NCI-H2107 (cell line): ENCODE measurements at regions not wholly inside any gene's neighbourhood (a gene's known extent, or its start where the extent isn't known, plus 50 kb on each side); places are given as distances from the start of the nearest gene placed in this dataset.

Source experiments
- DNase-seq: peaks from one replicate; lab custom pipeline; 2025; lab: John Stamatoyannopoulos, UW

- DNase-seq: no peak
Observed at GRCh38 chr11:121741761-121742361, 289.1 kb upstream of the SORL1-AS1 start.

GRCh38 chr11:121741351-121741760, 288.6 kb upstream of the SORL1-AS1 start:
- DNase-seq: no peak

DNA sequence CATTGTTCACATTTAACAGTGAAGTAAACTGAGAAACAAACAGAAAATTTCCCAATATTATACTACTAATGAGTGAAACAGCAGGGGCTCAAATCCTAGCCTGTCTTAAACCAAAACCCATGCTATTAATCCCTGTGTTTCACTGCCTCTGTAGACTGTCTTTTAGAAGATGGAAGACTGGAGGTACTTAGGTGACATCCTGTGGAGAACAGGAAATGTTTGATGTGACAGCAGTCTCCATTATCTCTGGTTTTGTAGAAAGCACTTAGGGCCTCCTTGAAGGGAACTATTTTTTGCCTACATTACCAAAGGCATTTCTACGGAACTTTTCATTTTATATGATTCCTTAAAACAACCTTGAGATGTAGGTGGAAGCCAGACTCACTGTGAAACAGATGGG, 288.1 kb upstream of the SORL1-AS1 start:
- no peak for DNase-seq

DNA sequence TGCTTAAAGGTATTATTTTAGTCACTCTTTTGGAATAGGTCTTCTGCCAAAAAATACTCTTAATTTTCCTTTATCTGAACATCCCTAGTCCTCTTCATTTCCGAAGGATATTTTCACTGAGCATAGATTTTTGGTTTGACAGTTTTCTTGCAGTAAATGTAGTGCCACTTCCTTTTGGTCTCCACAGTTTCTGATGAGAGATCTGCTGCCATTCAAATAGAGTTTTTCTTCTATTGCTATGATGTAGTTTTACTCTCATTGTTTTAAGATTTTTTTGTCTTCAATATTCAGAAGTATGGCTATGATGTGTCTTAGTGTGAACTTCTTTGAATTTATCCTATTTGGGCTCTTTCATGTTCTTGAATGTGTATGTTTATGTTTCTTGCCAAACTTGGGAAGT, 281.1 kb upstream of the SORL1-AS1 start:
- DNase-seq: no peak

DNA sequence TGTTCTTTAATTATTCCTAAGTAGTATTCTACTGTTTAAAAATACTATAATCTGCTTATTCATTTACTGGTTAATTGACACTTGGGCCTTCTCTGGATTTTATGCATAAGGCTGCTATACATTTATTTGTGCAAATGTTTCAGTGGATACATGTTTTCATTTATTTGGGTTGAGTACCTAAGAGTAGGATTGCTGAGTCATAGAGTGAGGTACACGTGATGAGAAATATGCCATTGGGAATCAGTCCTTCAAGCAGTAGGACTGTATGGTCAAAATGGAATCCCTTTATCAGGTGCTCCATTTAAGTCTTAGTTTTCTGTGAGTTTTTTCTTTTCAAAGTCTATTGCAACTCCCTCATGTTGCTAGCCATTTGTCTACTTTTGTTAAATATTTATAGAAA, 275.2 kb upstream of the SORL1-AS1 start:
- no peak for DNase-seq

DNA sequence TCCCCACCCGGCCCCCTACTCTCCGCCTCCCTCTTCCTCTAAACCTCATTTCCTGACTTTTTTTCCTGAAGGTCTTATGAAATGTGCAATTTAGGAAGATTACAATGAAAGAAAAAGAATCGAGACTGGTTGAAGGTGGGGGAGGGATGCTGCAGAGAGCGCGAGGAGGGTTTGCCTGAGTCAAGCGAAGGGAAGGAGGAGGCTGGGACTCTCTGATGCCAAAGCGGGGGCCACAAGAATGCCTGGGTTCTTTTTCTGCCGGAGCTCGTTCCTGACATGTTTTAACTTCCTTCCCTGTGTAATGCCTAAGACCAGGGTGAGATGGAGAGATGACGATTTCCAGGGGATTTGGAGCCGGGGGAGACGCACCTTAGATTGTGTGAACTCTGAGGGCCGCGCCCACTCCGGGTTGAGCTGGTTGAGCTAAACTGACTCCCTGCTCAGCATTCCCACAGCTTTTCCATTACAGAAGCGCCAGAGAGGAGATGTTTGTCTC, 270.5 kb upstream of the SORL1-AS1 start:
- DNase-seq: no peak

DNA sequence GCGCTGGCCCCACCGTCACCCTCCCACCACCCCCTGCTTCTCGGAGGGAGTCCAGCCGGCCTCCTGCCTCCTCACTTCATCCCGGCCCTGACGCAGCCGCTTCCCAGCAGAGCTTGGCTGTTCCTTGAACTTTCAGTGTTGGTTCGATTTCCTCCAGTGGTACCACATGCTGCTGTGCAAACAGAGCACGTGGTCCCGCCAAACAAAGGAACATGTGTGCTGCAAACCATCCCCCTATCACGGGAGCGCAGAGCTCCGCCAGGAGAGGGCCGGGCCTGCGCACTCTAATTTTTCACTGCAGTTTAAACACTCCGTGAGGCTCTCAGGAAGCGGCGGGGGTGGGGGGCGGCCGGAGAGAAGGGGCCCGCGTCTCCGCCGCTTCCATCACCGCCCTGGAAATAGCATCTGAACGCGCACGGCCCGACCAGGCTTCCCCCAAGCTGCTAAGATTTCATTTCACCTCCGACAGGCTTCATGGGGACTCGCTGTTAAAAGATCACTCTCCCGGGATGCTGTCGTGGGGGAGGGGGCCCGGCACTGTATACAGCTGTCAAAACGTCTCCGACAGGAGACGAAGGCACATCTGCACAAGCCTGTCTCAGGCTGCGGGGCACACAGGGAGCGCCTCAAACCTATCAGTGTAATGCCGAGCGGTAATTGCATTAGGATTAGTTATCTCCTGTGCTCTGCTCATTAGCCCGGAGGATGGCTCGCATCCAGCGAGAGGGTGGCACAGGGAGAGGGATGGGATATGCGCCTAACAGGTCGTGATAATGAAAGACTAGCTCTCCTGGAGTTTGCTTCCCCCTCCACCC, 269.9 kb upstream of the SORL1-AS1 start:
- DNase-seq: peak; percentile 14

- DNase-seq: no peak
Observed at GRCh38 chr11:121721961-121722360, 269.2 kb upstream of the SORL1-AS1 start.

DNA sequence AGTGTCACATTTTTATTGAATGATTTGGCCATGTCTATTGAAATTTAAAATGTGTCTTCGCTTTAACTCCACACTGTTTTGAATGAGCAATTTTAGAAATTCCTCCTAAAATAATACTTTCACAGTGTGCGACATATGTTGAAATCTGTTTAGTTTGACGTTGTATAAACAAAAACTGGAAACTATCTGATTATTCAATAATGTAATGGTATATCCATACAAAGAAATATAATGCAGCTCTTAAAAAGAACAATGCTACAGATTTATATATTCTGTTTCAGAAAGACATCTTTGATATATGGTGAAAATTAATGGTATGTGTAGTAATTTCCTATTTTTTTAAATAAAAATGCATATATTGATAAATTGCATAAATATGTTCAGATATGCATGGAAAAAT, 268.7 kb upstream of the SORL1-AS1 start:
- no peak for DNase-seq

- no peak for DNase-seq
Observed at GRCh38 chr11:121717296-121717695, 264.5 kb upstream of the SORL1-AS1 start.

DNA sequence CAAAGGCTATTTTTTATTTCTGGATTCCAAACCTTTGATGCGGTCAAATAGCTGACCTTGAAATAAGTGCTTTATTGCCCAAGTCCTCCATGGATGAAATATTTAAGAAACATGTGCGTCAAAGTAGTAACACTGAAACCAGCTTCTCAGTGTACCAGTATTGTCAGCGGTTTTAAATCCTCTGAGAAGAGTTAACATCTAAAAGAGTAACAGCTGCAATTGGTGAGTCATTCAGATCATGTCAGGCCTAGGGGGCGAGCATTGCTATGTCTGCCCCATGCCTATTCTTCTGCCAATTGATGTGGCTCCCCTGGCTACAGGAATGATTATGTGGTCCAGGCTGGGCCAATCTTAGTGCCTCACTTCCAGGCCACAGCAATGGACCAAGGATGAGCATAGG, 263.3 kb upstream of the SORL1-AS1 start:
- DNase-seq: no peak

DNA sequence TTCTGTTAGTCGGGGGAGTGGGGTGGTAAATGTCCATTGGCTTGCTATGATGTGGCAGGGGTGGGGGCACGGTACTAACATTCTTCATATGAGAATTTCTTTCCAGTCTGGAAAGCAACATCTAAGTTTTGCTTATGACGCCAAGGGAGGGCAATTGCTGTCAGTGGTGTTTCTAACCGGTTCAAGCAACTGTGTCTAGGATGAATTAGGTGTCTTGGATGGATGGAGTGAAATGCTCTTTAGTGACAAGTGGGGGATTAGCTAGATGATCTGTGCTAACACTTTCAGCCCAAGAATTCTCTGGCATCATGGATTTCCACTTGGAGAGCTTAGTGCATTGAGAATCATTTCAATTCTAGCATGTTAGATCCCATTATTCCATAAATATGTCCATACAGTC, 262.6 kb upstream of the SORL1-AS1 start:
- DNase-seq: no peak

DNA sequence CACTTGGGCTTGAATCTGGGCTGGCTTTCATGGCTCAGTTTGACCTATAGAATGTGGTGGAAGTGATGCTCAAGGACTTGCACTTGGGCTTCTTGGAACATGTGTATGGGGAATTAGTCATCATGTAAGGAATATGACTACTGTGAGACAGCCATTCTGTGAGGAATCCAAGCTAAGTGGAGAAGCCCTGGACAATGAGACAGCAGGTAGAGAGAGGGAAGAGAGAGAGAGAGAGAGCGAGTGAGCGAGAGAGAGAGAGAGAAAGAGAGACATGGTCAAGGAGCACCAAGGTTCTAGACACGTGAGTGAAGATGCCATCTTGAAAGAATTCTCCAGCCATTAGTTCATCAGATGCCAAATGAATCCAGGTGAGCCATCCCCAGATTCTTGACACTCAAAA, 261.6 kb upstream of the SORL1-AS1 start:
- no peak for DNase-seq

DNA sequence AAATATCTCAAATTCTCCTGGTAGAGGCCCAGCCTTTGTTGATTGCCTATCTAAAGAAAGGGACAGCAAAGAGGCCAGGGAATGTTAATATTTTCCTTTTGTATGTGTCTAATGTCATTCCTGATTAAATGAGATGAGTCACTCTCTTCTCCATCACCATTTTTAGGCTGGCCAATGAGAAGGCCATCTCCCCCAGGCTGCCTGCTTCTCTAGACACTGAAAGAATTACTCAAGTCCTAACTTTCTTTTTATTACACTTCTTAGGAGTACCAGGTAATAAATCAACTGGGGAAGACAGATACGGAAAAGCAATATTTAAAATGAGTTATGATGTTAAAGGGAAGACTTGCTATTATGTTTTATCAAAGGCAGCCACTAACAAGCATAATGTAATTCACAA, 259.2 kb upstream of the SORL1-AS1 start:
- no peak for DNase-seq

DNA sequence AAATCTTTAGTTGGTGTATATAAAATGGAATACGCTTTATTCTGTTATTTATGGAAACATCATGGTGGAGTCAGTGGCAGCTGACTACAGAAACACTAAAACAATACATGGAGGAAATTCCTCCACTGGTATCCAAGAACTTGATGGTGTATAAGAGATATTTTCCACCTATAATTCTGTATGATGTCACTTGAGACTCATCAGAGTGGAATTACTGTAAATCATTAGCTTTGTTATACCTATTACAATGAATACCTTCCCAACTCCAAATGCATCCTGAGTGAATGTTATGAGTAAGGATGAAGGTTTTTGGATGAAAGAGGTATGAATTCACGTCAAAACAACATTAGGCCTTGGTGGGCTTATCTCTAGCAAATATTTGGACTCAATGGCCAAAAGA, 258.5 kb upstream of the SORL1-AS1 start:
- DNase-seq: no peak

- DNase-seq: no peak
Observed at GRCh38 chr11:121706884-121707420, 254.2 kb upstream of the SORL1-AS1 start.

DNA sequence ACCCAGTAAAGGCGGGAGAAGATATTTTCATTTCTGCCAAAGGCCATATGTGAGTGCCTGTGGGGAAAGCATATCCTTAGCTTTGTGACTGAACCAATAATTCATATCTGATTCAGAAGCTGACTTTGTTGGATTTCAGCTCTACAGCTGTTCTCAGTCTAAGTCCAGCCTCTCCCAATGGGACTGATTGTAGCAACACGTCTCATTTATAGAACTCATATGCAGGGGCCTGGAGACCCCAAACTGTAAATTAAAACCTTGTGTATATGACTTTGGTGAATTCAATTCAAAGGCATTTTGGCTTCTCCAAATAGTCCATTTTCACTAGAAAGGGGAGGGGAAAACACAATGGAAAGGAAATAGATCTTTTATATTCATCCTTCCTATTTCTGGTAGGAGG, 250.4 kb upstream of the SORL1-AS1 start:
- no peak for DNase-seq

- no peak for DNase-seq
Observed at GRCh38 chr11:121700968-121701367, 248.2 kb upstream of the SORL1-AS1 start.

- DNase-seq: no peak
Observed at GRCh38 chr11:121699801-121700200, 247.0 kb upstream of the SORL1-AS1 start.

DNA sequence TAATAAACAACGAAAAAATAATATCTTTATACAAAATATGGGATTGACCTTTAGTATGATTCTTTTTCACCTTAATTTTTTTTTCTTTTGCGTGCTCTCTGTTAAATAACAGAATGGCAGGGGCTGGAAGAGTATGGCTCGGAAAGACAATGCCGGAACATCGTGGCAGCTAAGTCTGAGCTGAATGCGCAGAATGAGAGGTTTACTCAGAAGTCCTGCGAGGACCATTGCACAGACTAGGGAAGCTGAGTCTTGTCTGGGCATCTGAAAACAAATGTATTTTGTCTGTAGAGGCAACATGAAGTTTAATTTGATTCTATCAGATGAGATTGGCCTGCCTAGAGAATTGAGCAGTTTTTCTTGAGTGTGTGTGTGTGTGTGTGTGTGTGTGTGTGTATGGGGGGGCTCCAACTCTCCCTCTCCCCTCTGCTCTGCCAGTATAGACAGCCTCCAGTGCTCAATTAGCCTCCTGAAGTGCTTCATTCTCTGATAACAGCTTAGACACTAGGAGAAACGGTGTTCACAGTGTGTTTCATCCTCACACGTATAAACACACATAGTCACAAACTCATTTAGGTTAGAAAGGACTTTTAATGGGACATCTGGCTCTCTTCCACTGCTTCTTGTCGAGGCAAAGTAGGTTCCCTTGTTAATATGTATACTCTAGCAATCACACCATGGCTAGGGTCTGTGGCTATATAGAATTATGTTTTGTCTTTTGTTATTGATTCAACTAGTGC, 244.3 kb upstream of the SORL1-AS1 start:
- no peak for DNase-seq

DNA sequence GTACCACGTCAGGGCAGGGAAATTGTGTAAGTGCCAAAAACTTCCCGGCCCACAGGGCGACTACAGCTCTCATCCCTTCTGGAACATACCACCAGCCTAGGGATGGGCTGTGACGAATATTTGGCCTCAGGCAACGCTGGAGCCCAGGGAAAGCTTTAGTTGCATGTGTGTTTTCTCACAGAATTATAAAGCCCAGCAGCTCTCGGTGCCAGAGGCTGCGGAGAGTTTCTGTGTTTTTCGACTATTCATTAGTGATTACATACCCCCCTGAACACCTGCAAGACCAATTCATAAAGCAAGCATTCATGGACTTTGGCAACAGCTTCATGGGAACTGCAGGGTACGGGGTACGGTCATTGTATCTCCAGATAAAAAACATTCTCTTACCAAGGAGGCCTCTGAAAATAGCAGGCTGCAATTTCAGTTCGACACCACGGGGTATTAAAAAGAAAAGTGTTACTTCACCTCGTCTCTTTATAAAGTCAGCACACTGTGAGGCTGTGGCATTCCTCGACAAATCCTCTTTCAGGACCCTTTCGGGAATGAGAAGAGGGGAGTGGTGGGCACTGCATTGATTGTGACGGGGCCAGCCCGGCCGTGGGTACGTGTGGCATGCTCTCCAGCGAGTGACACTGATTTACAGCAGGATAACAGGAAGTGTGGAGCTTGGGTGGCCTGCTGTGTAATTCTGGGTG, 243.6 kb upstream of the SORL1-AS1 start:
- no peak for DNase-seq

DNA sequence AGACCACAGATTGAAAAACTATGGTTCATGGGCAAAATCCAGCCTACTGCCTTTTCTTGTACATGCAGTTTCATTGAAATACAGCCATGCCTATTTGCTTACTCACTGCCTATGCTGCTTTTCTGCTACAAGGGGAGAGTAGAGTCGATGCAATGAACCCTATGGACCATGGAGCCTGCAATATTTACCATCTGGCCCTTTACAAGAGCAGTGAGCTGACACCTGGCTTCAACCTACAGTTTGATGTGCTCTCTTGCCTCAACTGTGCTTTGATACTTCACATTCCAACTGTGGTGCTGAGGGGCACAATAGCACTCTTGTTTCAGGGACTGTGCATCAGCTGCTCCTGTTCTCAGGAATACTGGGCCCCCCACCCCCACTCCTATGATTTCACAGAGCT, 239.5 kb upstream of the SORL1-AS1 start:
- no peak for DNase-seq
